H1 (cell line): ENCODE measurements at regions not wholly inside any gene's neighbourhood (a gene's known extent, or its start where the extent isn't known, plus 50 kb on each side); places are given as distances from the start of the nearest gene placed in this dataset.

Experiments
- ATF3 ChIP-seq: IDR thresholded peaks from 2 replicates; pipeline ENCODE4 v1.6.1; 2011; ENCODE audit warnings: low read depth, mild to moderate bottlenecking, low read length; ENCODE audit not compliant: insufficient read depth
- BRCA1 ChIP-seq: IDR thresholded peaks from 2 replicates; pipeline ENCODE4 v1.6.1; 2012; ENCODE audit warnings: low read depth, low read length, improper control_type of control experiment
- CHD1 ChIP-seq: IDR thresholded peaks from 2 replicates; pipeline ENCODE4 v1.6.1; 2012; ENCODE audit warnings: low read depth, low read length, improper control_type of control experiment
- CHD2 ChIP-seq: IDR thresholded peaks from 2 replicates; pipeline ENCODE4 v1.6.1; 2012; ENCODE audit warnings: low read length, improper control_type of control experiment
- CREB1 ChIP-seq: IDR thresholded peaks from 2 replicates; pipeline ENCODE4 v1.6.1; 2012; ENCODE audit warnings: inconsistent platforms
- CTCF ChIP-seq, 3 experiments: IDR thresholded peaks; 1 replicate in 2 of 3; 2 replicates in 1 of 3; pipeline versions ENCODE4 v1.5.1 to v1.6.1; 2011; ENCODE audit warnings: low read length in 3 of 3, mild to moderate bottlenecking in 3 of 3, inconsistent platforms in 2 of 3, low read depth in 1 of 3, moderate library complexity in 1 of 3; ENCODE audit not compliant: insufficient read depth in 1 of 3; ENCODE audit errors: control extremely low read depth in 1 of 3
- EGR1 ChIP-seq: IDR thresholded peaks from 2 replicates; pipeline ENCODE4 v1.6.1; 2011; ENCODE audit warnings: low read depth, low read length, borderline replicate concordance
- EP300 ChIP-seq, 2 experiments: IDR thresholded peaks; 1 replicate in 1 of 2; 2 replicates in 1 of 2; pipeline ENCODE4 v1.6.1; 2011 to 2012; ENCODE audit warnings: low read depth in 2 of 2, low read length in 2 of 2, mild to moderate bottlenecking in 2 of 2, borderline replicate concordance in 1 of 2, inconsistent platforms in 1 of 2, moderate library complexity in 1 of 2
- NANOG ChIP-seq: IDR thresholded peaks from 2 replicates; pipeline ENCODE4 v1.6.1; 2011; ENCODE audit warnings: low read length, low read depth, mild to moderate bottlenecking, inconsistent platforms; ENCODE audit not compliant: insufficient read depth, poor library complexity, severe bottlenecking
- NRF1 ChIP-seq: IDR thresholded peaks from 2 replicates; pipeline ENCODE4 v1.6.1; 2011; ENCODE audit warnings: mild to moderate bottlenecking, low read depth, low read length, improper control_type of control experiment
- POLR2A ChIP-seq, 2 experiments: IDR thresholded peaks; 1 replicate in 1 of 2; 2 replicates in 1 of 2; pipeline ENCODE4 v1.6.1; 2011; ENCODE audit warnings: low read depth in 2 of 2, low read length in 2 of 2, mild to moderate bottlenecking in 2 of 2; ENCODE audit errors: control extremely low read depth in 1 of 2
- RAD21 ChIP-seq, 2 experiments: IDR thresholded peaks in 1 of 2; conservative IDR thresholded peaks in 1 of 2; 2 replicates each; pipeline ENCODE4 v1.6.1; 2011; ENCODE audit warnings: low read depth in 2 of 2, low read length in 2 of 2, improper control_type of control experiment in 1 of 2, inconsistent platforms in 1 of 2, mild to moderate bottlenecking in 1 of 2, moderate library complexity in 1 of 2

- TF ChIP-seq NANOG, result no peak
- TF ChIP-seq RAD21 (IDR thresholded peaks at IDR 0.05 in 1 of 2, conservative IDR thresholded peaks at IDR 0.05 in 1 of 2; ENCODE audit: low read depth in 2 of 2, low read length in 2 of 2), result no peak
- no peak for TF ChIP-seq CHD1
- TF ChIP-seq EGR1, result no peak
- no peak for TF ChIP-seq CTCF (IDR thresholded peaks at IDR 0.05; ENCODE audit: control extremely low read depth in 1 of 3, insufficient read depth in 1 of 3, low read depth in 1 of 3, low read length in 3 of 3)
- no peak for TF ChIP-seq POLR2A (IDR thresholded peaks at IDR 0.05; ENCODE audit: control extremely low read depth in 1 of 2, low read depth in 2 of 2, low read length in 2 of 2)
- TF ChIP-seq CHD2, result no peak
- no peak for TF ChIP-seq EP300 (IDR thresholded peaks at IDR 0.05; ENCODE audit: borderline replicate concordance in 1 of 2, low read depth in 2 of 2, low read length in 2 of 2)
- TF ChIP-seq BRCA1, result no peak
- no peak for TF ChIP-seq CREB1
- no peak for TF ChIP-seq NRF1
- no peak for TF ChIP-seq ATF3
These were observed 114.4 kb upstream of the SIX2 start for GRCh38 chr2:45123521-45124191.
